SH-SY5Y (cell line): ENCODE measurements at regions not wholly inside any gene's neighbourhood (a gene's known extent, or its start where the extent isn't known, plus 50 kb on each side); places are given as distances from the start of the nearest gene placed in this dataset.

Experiments
- GATA2 ChIP-seq: IDR thresholded peaks from 2 replicates; pipeline ENCODE4 v1.6.1; 2011; ENCODE audit warnings: mild to moderate bottlenecking, low read depth, low read length
- GATA3 ChIP-seq: IDR thresholded peaks from 2 replicates; pipeline ENCODE4 v1.6.1; 2011; ENCODE audit warnings: low read depth, mild to moderate bottlenecking, low read length, moderate library complexity

GRCh38 chr9:13424204-13424603 is 144.7 kb upstream of the MPDZ start:
- no peak for TF ChIP-seq GATA3
- TF ChIP-seq GATA2 = no peak
